ENCODE measurements at regions not wholly inside any gene's neighbourhood (a gene's known extent, or its start where the extent isn't known, plus 50 kb on each side); places are given as distances from the start of the nearest gene placed in this dataset.

DNA sequence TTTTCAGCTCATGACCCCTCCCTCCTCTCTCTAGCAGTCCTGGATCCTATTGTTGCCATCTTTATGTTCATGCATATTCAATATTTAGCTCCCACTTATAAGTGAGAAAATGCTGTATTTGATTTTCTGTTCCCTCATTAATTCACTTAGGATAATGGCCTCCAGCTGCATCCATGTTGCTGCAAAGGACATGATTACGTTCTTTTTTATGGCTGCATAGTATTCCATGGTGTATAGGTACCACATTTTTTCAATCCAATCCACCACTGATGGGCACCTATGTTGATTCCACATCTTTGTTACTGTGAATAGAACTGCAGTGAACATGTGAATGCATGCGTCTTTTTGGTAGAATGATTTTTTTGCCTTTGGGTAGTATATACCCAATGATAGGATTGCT lies 188.4 kb downstream of the FOXL1 start:
- no peak for DNase-seq (ENCODE audit: low read depth in 4 of 4, low spot score in 1 of 4)

DNA sequence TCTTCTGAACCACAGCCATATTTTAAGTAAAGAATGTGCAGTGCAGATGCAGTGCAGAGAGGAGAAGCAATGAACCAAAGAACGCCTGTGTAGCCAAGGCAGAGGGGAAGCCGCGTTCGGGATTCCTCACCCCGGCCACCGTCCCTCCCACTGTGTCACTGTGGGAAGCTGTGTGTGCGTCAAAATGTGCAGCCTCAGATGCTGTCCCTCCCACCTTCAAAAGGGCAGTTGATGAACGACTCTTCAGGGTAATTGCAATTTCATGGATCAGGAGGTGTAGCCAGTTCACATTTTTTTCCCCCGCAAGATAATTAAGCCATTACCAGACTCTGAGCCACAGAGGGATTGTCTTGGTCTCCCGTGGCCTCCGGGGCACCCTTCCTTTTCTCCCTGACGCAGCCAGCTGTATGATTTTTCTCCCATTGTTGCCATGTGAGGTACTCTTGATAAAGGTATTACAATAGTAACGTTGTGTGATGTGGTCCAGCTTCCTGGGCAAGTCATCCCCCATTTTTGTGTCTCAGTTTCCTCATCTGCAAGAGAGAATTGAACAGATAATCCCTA lies 190.0 kb downstream of the FOXL1 start:
- DNase-seq (ENCODE audit: low read depth in 4 of 4, low spot score in 1 of 4), result no peak

DNA sequence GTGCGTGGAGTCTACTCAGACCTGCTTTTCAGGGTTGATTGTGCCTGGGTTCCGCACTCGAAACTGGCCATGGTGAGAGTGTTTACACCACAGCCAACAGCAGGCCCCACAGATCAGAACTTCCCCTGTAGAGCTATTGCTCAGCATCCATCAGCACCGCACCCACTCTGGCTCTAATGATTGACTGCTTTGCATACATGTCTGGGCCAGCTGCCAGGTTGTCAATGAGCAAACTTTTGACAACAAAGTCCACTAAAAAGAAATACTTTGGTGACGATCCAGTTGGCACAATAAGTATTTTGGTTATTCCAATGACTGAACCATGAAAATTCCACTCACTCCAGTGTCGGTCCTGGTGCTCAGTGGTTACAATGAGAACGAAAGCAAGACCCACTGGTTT lies 190.7 kb downstream of the FOXL1 start:
- DNase-seq (ENCODE audit: low read depth in 4 of 4, low spot score in 1 of 4), result no peak

DNA sequence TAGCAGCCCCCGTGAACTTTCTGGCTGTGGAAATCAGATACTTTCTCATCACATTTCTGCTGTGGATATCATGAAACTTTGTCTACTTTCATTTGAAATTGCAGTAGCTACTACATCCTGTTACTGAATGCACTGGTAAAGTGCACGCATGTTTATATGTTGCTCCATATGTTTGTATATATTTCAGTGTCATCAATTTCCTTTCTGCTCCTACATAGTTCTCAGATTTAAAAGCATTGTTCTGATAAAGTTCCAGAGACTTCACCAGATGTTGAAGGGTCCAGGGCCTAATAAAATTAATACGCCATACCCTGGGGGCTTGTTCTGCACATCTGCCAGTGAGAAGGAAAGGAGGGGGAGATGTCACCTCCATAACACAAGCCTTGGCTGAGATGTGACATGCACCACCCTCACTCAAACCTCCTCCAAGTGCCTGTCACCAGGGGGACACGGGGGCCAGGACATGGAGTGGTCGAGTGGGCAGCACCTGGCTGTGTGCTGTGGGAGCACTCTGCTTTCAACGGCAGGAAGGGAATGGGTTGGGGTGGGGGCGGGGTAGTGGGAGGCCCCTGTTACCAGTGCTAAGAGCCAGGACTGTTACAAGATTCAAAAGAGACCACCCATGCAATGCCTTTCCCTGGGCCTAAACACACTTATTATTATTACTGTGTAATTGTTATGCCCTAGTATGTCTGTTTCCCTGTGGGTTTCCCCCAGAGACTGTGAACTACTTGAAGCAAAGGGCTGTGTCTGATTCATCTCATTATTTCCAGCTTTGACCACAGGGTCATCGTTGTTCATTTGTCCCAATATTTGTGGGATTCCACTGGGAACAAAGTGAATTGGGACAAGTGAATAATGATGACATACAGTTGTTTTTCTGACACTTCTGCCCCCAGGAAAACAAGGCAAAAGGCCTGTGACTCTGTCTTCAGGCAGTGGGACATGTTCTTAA lies 193.4 kb downstream of the FOXL1 start:
- DNase-seq (ENCODE audit: low read depth in 4 of 4, low spot score in 1 of 4), result no peak

DNA sequence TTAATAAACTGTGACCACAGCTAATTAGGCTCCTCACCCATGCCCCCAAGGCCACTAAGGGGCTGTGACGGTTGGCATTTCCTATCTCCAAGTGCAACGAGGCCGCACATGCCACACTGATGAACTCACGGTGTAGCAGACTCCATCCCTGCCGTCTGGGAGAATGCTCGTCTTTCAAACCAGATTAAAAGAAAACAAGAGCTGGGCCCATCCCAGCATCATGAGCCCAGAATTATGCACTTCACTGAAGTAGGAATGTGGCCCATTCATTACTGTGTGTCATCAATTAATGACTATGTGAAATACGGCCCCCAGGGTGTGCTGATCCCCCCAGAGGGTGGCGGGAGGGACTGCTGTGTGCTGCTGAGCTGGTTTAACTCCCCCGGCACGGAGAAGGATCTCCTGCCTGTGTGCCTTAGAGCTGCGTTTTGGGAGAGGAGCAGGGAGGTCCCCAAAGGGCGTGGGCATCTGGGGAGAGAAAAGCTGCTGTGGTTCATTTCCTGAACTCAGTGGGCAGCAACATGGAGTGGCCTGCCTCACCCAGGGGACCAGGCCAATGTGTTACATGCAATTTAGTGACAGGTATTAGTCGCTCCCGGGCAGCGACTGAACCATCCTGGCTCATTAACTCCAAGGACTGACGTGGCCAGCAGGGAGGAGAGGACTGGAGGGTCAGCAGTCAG lies 194.5 kb downstream of the FOXL1 start:
- DNase-seq (ENCODE audit: low read depth in 4 of 4, low spot score in 1 of 4), result no peak

DNA sequence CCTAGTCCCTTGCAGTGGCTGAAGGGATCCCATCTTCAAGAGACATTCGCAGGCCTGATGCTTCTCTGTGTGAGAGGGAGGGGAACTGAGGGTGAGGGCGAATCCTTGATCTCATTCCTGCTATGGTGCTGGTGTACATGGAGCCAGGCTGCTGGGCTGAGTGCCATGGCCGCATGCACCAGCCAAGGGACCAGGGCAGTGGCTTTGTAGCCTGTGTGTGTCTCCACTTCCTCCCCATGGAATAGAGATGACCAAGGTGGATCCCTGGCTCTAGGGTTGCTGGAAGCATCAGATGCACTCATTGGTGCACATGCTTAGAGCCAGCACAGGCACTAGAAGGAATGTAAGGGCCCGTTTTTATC lies 195.0 kb downstream of the FOXL1 start:
- DNase-seq (ENCODE audit: low read depth in 4 of 4, low spot score in 1 of 4), result no peak

DNA sequence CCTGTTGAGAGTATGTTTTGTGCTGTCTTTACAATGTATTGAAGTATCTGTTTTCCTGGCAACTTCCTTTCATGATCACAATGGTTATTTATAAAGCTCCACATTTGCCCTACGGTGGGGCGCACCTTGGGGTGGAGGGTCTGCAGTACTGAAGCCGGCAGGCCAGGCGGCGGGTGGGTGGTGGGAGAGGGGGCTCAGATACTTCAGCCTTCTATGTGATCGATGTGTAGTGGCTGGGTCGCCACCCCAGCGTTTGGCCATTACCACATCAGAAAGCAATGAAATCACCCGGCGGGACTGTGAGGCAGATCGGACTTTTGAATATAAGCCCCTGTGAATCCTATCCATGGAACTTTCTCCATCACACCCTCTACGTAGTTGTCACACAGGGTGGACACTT lies 196.6 kb downstream of the FOXL1 start:
- DNase-seq (ENCODE audit: low read depth in 4 of 4, low spot score in 1 of 4), result no peak

DNA sequence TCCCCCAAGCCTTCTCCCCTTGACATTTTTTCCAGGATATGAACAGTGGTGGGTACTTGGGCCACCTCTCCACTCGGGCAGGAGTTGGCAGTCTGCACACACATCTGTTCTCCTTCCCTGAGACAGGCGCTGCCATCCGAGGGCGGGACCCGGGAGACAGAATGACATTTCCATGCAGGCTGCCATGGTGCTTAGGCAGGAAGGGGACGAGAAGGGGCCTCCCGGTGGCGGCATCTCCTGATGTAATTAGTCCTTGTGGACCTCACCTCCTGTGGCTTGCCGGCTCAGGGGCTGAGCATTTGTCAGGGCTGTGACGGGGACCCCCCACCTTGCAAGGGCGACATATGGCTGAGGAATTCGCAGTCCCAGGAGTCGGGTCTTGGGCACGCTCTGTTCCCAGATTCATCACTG lies 197.2 kb downstream of the FOXL1 start:
- DNase-seq (ENCODE audit: low read depth in 4 of 4, low spot score in 1 of 4), result no peak

DNA sequence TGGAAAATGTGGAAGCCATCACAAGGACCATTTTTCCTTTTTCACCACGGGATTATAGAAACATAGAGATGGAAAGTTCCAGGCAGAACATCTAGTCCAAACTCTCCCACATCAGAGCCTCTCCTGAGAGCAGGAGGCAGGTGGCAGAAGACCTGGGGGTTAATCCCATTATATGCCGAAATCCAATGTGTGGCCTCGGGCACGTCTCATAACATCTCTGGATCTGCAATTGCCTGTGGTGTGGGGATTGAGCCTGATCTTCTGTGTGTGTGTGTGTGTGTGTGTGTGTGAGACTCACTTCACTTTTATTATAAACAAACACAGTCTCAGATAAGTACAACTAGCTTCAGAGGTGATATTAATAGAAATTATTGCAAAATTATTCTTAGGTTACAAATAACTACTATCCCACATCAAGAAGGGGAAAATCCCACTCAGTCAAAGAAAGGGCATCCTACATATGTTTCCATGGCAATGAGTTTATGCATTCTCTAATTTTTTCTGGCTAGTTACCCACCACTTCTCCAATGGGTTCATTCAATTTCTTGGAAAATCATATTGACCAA lies 199.1 kb downstream of the FOXL1 start:
- DNase-seq (ENCODE audit: low read depth in 4 of 4, low spot score in 1 of 4), result no peak

DNA sequence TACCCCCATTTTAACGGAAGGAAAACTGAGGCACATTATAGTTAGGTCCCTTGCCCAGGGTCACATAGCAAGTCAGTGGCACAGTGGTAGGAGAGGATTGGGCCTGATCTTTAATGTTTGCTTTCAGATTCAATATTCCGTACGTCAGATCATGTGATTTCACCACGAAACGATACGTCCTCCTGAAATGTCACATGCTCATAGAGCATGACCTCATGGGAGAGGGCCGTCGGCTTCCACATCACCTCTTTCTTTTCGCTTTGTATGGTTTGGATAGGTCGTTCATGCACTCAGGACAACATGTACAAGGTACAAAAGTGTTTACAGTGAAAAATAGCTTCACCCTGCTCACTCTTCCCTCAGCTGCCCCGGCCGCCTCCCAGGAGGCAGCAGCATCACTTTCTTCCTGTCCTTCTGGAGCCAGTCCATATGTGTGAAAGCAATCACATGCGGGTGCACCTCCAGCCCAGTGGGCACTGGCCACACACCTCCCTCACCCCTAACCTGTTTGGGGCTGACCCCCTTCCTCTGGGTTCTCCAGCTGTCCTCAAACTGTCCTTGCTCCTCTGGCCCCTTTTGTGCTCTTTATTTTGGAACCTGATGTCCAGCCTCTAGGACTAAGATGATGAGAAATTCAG lies 199.9 kb downstream of the FOXL1 start:
- DNase-seq (ENCODE audit: low read depth in 4 of 4, low spot score in 1 of 4), result no peak

DNA sequence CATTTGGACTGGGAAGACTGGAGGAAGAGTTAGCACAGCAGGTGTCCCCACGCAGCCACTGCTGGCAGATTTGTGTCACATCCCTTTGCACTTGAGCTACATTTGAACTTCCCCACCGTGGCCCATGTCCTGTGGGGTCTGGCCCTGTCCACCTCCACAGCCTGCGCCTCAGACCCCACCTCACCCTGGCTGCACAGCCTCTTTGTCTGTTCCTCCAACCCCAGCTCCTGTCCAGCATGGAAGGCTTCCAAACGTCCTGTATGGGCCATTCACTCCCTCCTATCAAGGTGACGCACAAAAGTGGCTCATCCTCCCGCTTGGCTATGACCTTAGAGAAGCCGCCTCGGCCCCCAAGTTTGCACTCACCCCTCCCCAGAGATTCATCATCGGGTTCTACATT lies 200.6 kb downstream of the FOXL1 start:
- DNase-seq (ENCODE audit: low read depth in 4 of 4, low spot score in 1 of 4), result no peak

DNA sequence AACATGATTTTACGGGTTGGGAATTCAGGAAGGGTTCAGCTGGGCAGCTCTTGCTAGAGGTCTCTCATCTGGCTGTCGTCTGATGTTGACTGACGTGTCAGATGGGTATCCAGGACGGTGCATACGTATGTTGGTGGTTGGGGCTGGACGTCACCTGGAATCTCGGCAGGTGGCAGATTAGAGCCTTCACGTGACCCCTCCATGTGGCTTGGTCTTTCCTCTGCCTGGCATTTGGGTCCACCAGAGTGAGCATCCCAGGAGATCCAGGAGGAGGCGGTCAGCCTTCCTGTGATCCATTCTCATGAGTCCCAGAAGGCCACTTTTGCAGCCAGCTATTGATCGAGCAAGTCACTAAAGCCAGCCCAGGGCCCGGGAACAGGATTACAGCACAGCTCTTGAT lies 202.7 kb downstream of the FOXL1 start:
- DNase-seq (ENCODE audit: low read depth in 4 of 4, low spot score in 1 of 4), result no peak

DNA sequence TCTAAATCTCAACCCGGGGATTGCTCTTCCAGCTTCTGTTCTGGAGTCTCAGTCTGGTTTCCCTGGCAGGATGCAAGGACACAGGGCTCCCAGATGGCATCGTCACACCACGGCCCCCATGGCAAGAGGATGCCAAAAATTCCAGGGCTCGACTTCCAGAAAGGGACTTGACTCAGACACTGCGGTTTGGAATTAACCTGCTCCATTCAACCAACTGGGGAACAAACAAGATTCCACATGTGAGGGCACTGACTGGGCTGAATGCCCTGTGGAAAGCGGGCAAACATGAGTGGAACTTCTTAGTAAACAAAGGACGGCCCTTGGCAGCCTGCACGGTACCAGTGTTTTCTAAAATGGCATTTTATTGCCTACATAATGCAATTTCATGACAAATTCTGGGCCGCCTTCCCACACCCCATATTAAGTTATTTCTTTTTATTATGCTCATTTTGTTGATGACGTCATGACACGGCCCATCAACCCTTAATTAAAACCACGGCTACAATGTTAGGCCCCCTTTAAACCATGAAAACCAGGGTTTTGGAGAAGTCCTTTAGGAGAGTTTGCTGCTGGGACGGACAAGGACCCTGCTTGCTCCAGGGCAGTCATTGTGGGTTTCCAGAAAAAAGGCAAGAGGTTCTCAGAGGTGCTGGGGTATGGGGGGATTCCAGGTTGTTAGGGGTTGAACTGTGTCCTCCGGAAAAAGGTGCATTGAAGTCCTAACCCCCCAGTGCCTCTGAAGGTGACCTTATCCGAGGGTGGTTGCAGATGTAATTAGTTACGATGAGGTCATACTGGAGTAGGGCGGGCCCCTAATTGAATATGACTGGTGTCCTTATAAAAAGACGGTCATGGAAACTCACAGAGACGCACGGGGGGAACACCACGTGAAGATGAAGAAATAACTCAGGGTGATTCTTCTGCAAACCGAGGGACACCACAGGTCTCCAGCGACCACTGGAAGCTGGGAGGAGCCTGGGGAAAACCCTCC lies 205.6 kb downstream of the FOXL1 start:
- no peak for DNase-seq (ENCODE audit: low read depth in 4 of 4, low spot score in 1 of 4)

DNA sequence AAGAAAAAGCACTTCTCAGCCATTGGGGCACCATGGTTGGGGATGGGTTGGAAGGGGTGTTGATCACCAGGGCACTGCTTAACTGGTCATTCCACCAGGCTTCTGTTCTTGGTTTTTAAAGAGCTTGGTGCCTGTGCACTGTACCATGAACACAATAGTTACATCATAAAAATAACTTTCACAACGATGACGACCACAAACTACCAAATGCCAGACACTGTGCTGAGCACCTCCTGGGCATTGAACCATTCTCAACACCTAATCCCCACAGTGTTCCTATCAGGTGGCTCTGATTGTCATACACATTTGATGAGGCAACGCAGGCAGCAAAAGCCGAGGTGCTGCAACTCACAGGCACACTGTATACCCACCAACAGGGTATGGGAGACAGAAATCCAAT lies 208.0 kb downstream of the FOXL1 start:
- DNase-seq (ENCODE audit: low read depth in 4 of 4, low spot score in 1 of 4), result no peak

DNA sequence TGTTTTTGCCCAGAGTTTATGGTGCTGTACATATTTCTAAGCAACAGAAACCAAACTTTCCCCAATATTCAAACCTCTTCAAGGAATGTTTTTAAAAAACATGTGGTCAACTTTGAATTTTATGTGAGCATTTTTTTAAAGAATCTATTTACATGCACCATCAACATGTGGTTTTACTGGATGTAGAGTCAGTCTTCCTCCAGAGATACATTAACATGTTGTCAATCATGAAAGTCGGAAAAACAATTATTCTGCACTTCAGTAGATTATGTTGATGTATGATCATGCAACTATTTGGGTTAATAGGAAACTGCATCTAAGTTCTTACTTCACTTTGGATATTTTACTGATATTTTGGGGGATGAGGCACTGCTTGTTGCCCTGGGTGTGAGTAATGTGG lies 208.6 kb downstream of the FOXL1 start:
- DNase-seq (ENCODE audit: low read depth in 4 of 4, low spot score in 1 of 4), result no peak

DNA sequence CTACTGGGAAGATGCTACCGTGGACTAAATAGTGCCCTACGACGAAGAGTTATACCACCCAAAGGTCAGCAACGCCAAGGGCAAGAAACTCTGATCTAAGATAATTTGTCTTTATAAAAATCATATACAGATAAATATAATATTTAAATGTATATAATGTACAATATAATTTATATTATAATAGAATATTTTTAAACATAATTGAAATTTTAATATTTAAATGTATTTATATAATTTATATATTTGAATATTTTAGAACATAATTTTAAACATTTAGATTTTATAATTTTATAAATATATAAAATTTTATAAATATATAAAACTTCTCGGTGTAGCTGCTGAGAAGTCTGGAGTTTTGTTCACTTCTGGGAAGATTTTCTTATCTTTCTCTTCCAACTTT lies 209.2 kb downstream of the FOXL1 start:
- no peak for DNase-seq (ENCODE audit: low read depth in 4 of 4, low spot score in 1 of 4)

DNA sequence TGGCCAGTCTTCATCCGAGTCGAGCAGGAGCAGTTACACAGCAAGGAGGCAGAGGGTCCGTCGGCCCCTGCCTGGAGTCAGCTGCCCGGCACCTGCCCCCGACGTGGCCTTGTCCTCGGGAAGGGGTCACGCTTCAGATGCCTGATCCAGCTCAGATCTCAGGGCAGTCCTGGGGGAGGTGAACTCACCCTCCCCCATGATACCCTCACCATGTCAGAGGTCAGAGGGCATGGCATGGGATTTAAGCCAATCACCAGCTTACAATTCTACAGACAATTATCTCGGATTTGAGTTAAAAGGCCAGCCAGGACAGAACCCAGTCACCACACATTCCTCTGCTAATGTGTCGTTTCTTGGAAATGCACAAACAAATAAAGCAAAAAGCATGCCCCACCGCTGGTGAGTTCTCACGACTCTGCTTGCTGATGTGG lies 211.3 kb downstream of the FOXL1 start:
- DNase-seq (ENCODE audit: low read depth in 4 of 4, low spot score in 1 of 4), result no peak

DNA sequence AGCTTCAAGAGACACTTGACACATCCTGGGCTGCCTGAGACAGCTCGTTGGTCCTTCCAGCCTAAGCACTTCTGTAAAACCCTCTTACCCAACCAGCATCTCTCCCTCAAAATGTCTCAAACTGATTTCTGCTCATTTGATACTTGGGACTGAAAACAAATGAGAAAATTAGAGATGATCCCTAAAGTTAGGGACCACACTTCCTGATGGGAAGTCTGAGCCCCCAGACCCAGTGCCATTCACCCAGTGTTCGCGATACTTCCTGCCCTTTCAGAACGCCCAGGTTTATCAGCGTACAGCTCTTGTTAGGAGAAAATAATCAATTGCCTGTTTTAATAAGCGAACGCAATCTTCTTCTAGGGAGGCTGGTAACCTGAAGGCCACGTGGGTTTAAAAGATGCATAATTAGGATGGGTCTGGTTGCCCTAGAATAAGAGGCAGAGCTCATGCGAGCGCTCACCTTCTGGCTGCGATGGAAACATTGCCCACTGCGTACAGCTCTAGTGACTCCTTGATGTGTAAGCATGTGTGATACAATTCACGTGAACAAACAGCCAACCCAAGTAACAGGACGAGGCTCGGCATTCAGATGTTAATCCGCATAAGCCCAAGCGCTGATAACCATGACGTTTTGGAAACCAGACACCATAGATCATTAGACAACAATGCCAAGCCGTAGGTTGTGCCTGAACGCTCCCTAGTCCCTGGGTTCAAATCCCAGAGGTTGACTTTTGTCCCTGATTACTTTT lies 213.1 kb downstream of the FOXL1 start:
- DNase-seq (ENCODE audit: low read depth in 4 of 4, low spot score in 1 of 4), result no peak

DNA sequence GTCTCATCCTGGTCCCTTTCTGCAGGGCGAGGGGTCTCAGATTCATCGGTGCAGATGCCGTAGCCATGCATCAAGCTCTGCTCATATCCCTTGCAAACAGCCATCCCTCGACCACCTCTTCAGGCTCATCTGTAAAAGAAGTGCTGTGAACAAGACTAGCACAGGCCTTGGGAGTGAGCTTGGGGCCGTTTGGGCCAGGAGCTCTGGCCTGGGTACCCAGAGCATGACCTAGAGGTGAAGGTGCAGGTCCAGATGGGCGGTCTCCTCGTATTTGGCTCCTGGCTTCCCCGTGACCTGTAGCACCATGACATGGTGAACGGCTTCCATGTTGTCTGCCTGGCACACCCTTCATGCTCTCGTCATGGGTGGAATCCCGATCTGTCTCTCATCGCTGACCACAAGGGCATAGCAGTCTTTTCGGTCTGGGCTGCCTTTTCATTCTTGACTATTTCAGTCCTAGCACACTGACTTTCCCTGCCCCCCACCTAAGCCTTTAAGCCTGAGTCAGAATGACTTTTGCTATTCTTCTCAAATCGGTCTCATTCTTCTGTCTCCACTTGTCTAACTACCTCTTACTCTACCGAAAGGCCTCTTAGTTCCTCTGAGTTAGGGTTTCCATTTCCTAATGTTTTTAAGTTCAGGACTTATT lies 216.0 kb downstream of the FOXL1 start:
- DNase-seq (ENCODE audit: low read depth in 4 of 4, low spot score in 1 of 4), result no peak
